Cardiac muscle cell (in vitro differentiated cells and primary cell): ENCODE measurements at regions not wholly inside any gene's neighbourhood (a gene's known extent, or its start where the extent isn't known, plus 50 kb on each side); places are given as distances from the start of the nearest gene placed in this dataset.

Experiments used
- DNase-seq, 2 donors: peaks; one replicate each; pipeline versions ENCODE4 v3.0.0 to v3.0.0-alpha.2; 2010 to 2017; ENCODE audit warnings: low read depth in 1 of 2, low spot score in 1 of 2
- H3K27ac ChIP-seq: fragments of 200-600 bp; sonication (generic); 2 replicates; pipeline ENCODE4 v1.5.1; 2016
- H3K27me3 ChIP-seq: fragments of 200-600 bp; sonication (generic); 2 replicates; pipeline ENCODE4 v1.6.0; 2016; ENCODE audit warnings: control low read depth
- H3K36me3 ChIP-seq: fragments of 200-600 bp; sonication (generic); 2 replicates; pipeline ENCODE4 v1.5.1; 2016; ENCODE audit warnings: control low read depth
- H3K4me1 ChIP-seq: fragments of 200-600 bp; sonication (generic); 2 replicates; pipeline ENCODE4 v1.8.1; 2017; ENCODE audit warnings: low read depth, mild to moderate bottlenecking, mixed run types
- H3K4me3 ChIP-seq: fragments of 200-600 bp; sonication (generic); 2 replicates; pipeline ENCODE4 v1.5.1; 2016; ENCODE audit warnings: mild to moderate bottlenecking
- H3K9me3 ChIP-seq: fragments of 200-600 bp; sonication (generic); 2 replicates; pipeline ENCODE4 v1.5.1; 2017; ENCODE audit warnings: low read depth, mild to moderate bottlenecking, control low read depth
- TF ChIP-seq, protein P1 (sequence below): IDR thresholded peaks from 2 replicates; pipeline ENCODE4 v1.5.1; 2012; ENCODE audit warnings: low read depth, mild to moderate bottlenecking, low read length

DNA sequence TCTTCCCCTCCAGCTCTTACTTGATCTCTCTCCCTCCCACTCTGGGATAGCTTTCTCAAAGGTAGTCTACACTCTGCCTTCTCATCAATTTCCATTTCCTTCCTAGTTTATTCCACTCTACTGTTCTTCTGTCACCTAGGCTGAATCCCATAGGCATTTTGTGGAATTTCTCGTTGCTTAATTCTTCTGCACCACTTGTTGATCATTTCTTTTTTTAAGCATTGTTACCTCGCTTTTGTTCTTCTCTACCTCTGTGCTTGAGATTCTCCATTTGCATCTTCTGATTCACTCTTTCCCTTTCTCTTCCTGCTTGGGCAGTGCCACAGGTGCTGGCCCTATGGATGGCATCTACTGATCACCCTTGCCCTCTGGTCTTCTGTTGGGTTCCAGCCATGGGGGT, 567.2 kb downstream of the CDH26 start:
- no peaks in the 10 kb centered on the region for H3K27me3 ChIP-seq
- no peaks in the 10 kb centered on the region for H3K36me3 ChIP-seq
- no peak overlapping the region for H3K27ac ChIP-seq
- H3K4me1 ChIP-seq: peaks cover 17% of the 10 kb centered on the region
- TF ChIP-seq, protein P1, sequence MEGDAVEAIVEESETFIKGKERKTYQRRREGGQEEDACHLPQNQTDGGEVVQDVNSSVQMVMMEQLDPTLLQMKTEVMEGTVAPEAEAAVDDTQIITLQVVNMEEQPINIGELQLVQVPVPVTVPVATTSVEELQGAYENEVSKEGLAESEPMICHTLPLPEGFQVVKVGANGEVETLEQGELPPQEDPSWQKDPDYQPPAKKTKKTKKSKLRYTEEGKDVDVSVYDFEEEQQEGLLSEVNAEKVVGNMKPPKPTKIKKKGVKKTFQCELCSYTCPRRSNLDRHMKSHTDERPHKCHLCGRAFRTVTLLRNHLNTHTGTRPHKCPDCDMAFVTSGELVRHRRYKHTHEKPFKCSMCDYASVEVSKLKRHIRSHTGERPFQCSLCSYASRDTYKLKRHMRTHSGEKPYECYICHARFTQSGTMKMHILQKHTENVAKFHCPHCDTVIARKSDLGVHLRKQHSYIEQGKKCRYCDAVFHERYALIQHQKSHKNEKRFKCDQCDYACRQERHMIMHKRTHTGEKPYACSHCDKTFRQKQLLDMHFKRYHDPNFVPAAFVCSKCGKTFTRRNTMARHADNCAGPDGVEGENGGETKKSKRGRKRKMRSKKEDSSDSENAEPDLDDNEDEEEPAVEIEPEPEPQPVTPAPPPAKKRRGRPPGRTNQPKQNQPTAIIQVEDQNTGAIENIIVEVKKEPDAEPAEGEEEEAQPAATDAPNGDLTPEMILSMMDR: no peak
- no peaks in the 10 kb centered on the region for H3K9me3 ChIP-seq
- no peak overlapping the region for H3K4me3 ChIP-seq
- no peak for DNase-seq

DNA sequence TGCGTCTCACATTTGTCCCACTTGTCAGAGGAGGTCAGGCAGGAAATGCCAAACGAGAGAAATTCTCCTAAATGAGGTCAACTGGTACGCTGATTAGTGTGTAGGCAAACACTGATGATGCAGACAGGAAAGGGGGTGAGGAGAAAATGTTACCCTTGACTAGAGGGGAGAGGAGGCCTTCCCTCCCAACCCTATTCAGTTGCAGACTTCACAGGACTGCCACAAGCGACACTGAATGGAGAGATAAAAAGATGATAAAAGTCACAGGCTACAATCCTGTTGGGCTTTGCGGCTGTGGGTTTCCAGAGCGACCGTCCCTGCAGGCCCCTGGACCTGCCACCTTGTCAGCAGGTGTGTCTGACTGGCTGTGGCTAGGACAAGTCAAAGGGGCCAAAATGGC, 569.4 kb downstream of the CDH26 start:
- Histone ChIP-seq H3K27ac (peak overlapping the region; percentile 39), H3K9me3 (no peaks in the 10 kb centered on the region)

DNA sequence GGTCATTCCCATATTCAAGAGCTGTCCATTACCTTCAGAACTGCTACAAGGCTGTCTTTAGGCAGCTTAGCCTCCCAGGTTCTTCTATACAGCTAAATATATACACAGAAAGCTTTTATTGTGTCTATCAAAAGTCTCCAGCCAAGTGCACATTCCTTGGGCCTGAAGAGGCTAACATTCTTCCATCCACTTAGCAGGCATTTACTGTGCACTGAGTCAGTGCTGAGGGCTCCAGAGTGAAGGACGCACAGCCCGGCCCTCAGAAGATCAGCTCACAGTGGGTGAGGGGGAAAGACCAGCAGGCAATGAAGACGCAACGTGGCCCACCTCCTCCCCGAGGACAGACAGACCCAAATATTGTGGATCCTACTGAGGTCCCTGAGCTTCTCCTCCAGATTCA, 569.9 kb downstream of the CDH26 start:
- peak overlapping the region; percentile 39 for H3K27ac ChIP-seq
- peaks cover 17% of the 10 kb centered on the region for H3K4me1 ChIP-seq
- no peaks in the 10 kb centered on the region for H3K9me3 ChIP-seq
- no peaks in the 10 kb centered on the region for H3K27me3 ChIP-seq
- H3K4me3 ChIP-seq: no peak overlapping the region
- DNase-seq: peak in 1 of 2 donors; percentile 70
- H3K36me3 ChIP-seq: no peaks in the 10 kb centered on the region
- TF ChIP-seq, protein P1: no peak

More for the DNA sequence above, 569.4 kb downstream of the CDH26 start:
- Histone ChIP-seq H3K27me3 (no peaks in the 10 kb centered on the region), H3K4me3 (no peak overlapping the region), H3K36me3 (no peaks in the 10 kb centered on the region), H3K4me1 (peaks cover 17% of the 10 kb centered on the region)
- peak in 1 of 2 donors; percentile 32 for DNase-seq
- TF ChIP-seq, protein P1: no peak

DNA sequence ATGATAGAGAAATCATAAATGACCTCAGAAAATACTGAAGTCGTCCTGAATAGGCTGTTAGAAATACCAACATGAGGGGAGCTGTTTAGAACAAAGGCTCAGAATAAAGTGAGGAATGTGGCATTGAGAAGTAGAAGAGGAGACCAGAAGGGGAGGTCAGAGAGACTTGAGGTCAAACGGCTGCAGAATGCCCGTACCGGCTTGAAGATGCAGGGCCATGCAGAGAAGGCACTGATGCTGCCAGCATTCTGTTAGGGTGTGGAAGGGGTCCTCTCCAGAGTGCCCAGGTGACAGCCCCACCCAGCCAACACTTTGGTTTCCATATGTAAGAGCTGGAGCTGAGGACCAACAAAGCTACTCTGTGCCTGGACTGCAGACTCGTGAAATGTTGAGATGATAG, 570.9 kb downstream of the CDH26 start:
- H3K4me3 ChIP-seq: no peak overlapping the region
- TF ChIP-seq, protein P1: no peak
- H3K36me3 ChIP-seq: no peaks in the 10 kb centered on the region
- peaks cover 17% of the 10 kb centered on the region for H3K4me1 ChIP-seq
- H3K27ac ChIP-seq: no peak overlapping the region
- no peak for DNase-seq
- H3K9me3 ChIP-seq: no peaks in the 10 kb centered on the region
- H3K27me3 ChIP-seq: no peaks in the 10 kb centered on the region

DNA sequence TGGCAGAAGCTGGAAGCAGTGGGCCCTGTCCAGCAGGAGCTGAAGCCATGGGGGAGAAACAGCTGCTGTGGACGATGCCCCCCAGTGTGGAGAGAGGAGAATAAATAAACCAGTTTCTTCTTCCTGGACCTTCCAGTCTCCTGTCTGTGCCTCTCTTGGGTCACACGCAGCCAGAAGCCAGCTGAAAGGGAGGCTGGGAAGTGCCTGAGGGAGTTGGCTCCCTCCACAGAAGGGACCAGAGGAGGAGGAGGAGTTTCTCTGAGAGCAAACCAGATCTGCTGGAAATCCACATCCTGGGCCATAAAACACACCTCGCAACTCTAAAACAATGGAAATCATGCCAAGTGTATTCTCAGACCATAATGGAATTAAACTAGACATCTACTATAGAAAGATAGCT, 577.0 kb downstream of the CDH26 start:
- DNase-seq: peak in 1 of 2 donors; percentile 15
- Histone ChIP-seq H3K27ac (no peak overlapping the region), H3K27me3 (no peaks in the 10 kb centered on the region), H3K4me1 (no peaks in the 10 kb centered on the region), H3K36me3 (no peaks in the 10 kb centered on the region), H3K4me3 (no peak overlapping the region), H3K9me3 (no peaks in the 10 kb centered on the region)
- TF ChIP-seq, protein P1: no peak

DNA sequence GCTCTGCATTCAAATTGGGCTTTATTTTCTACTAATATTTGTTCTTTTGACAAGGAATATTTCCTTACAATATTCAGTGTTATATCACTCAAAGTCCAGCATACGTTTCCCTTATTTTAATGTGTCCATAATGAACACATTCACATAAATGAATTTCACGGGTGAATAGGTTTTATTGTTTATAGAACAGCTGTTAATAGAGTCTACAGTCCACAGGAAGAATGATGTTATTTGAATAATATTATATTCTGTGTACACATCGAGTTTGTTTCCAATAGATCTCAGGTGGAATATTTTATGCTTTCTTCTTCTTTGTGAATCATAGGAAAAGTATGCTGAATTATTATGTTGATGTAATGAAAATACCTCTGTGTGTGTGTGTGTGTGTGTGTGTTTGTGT, 582.4 kb downstream of the CDH26 start:
- Histone ChIP-seq H3K9me3 (no peaks in the 10 kb centered on the region), H3K27me3 (no peaks in the 10 kb centered on the region), H3K36me3 (no peaks in the 10 kb centered on the region), H3K4me3 (no peak overlapping the region), H3K4me1 (no peaks in the 10 kb centered on the region), H3K27ac (no peak overlapping the region)
- DNase-seq: no peak
- TF ChIP-seq, protein P1: no peak
